NCI-H748 (cell line): ENCODE measurements at regions not wholly inside any gene's neighbourhood (a gene's known extent, or its start where the extent isn't known, plus 50 kb on each side); places are given as distances from the start of the nearest gene placed in this dataset.

ENCODE experiments used
- DNase-seq: peaks from one replicate; lab custom pipeline; 2025; ENCODE audit not compliant: unreplicated experiment; lab: John Stamatoyannopoulos, UW

GRCh38 chr12:98244136-98244535 lies 271.3 kb upstream of the TMPO start:
- peak; percentile 79 for DNase-seq

DNA sequence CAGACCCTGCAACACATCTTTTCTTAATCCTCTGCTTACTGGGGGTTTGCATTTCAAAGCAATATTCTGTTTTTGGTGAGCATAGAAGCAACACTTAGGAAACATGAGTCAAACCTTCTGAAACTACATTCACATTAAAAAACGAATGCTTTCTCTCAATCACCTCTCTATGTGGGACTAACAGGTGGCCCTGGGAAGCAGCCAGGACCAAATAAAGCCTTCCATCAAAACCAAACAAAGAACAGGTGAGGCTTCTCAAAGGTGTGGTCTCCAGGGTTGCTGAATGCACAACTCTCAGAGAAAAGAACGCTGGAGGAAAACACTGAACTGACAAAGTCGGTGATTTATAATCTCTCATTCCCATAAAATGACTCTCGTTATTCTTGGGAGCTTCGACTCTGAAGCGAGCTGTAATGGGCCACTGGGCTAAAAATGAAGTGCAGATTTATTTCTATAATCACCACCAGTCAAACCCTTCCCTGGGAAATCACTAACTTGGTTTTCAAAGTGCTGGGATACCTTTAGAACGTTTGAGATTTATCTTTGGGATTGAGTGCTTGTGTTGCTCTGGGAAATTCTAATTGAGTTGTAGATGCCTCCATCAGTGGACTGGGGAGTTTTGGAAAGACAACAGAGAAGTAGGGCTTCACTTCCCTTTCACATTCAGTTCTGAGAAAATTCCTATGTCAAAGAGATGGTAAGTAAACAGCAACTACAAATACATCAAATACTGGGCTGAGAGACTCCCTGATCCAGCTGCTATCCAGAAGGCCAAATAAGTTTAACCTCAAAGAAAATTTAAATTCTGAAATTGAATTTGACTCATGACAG lies 262.0 kb upstream of the TMPO start:
- DNase-seq: peak; percentile 96

- no peak for DNase-seq
Measured at GRCh38 chr12:98256830-98257229, 258.6 kb upstream of the TMPO start.

GRCh38 chr12:98259693-98260092 lies 255.7 kb upstream of the TMPO start:
- DNase-seq: no peak

- DNase-seq: no peak
Measured at GRCh38 chr12:98260276-98260675, 255.1 kb upstream of the TMPO start.

- no peak for DNase-seq
Measured at GRCh38 chr12:98262902-98263301, 252.5 kb upstream of the TMPO start.

GRCh38 chr12:98274430-98275130 lies 240.8 kb upstream of the TMPO start:
- DNase-seq: no peak

DNA sequence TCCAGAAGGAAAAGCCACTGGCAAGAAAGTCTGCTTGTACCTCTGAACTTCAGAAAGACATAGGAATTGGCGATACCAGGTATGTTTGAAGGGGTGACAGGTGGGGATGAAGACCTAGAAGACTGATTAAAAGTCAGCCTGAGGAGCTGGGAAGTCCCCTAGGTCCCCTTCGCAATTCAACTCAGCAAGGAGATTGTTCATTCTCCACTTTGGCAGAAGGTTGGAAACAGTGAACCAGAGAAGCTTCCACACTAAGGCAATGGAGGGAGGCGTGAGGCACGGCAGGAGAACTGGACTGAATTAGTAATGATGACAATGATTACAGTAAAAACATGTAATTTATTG lies 240.3 kb upstream of the TMPO start:
- DNase-seq: no peak

DNA sequence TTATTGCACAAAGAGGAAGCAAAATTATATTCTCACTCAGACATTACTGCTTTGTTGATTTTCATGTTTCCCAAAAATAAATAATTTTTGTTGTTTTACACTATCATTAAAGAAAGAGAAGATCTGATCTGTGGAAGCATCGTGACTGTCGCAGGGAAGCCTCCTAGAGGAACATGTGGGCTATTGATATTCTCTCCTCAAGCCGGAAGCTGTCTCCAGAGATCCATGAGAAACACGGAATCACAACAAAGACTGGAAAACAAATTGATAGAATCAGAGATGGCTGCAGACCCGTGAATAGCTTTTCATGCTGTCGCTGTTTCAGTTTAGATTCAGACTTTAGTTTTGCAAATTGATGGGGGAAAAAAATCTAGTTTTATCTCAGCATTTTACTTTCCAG lies 235.2 kb upstream of the TMPO start:
- no peak for DNase-seq

- no peak for DNase-seq
Measured at GRCh38 chr12:98280621-98281020, 234.8 kb upstream of the TMPO start.

GRCh38 chr12:98291828-98292227 lies 223.6 kb upstream of the TMPO start:
- no peak for DNase-seq

DNA sequence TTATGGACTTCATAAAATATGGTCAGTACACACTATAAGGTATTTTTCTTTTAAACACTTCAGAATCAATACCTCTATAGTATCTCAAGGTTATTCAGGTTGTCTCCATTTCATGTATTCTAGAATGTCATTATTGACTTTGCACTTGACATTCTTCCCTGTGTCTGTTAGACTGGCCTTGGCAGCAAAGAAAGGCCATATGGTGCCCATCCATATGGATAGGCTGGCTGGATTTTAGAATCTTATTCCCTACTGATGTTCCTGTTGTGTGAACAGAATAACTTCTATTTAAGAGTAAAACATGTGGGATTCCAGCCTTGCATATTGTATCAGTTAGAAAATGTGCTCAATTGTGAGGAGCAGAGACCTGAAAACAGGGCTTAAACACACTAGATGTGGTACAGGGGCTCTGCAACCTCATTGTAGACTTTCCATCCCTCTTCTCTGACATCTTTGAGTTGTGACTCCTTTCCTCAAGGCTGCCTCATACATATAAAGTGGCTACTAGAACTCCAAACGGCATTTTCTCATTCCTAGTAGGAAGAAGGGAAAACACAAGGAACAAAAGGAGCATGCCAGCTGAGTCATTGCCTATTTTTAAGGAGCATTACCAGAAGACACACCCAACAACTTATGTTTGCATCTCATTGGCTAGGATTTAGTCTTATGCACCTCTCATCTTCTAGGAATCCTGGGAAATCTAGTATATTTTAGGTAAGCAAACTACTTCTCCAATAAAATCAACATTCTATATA lies 221.2 kb upstream of the TMPO start:
- DNase-seq: no peak

DNA sequence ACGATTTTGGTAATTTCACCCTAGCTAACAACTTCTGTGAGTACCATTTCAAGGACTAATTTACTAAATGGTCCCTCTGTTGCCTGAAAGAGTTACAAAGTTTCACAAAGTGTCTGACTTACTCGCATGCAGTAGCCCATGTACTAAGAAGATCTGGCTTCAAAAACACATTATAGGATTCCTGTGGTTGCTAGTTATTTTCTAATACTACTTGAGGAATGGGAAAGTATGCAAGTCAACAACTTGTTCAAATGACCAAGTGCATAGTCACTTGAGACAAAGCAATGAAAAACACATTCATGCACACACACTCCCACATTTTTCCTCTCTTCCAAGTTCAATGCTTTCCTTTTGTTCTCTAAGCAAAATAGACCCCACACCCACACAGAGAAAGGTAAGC lies 219.7 kb upstream of the TMPO start:
- DNase-seq: no peak

- no peak for DNase-seq
Measured at GRCh38 chr12:98296462-98297079, 218.8 kb upstream of the TMPO start.

- DNase-seq: no peak
Measured at GRCh38 chr12:98297538-98297937, 217.9 kb upstream of the TMPO start.

GRCh38 chr12:98308141-98308540 lies 207.2 kb upstream of the TMPO start:
- DNase-seq: no peak

- no peak for DNase-seq
Measured at GRCh38 chr12:98317939-98318899, 197.2 kb upstream of the TMPO start.

DNA sequence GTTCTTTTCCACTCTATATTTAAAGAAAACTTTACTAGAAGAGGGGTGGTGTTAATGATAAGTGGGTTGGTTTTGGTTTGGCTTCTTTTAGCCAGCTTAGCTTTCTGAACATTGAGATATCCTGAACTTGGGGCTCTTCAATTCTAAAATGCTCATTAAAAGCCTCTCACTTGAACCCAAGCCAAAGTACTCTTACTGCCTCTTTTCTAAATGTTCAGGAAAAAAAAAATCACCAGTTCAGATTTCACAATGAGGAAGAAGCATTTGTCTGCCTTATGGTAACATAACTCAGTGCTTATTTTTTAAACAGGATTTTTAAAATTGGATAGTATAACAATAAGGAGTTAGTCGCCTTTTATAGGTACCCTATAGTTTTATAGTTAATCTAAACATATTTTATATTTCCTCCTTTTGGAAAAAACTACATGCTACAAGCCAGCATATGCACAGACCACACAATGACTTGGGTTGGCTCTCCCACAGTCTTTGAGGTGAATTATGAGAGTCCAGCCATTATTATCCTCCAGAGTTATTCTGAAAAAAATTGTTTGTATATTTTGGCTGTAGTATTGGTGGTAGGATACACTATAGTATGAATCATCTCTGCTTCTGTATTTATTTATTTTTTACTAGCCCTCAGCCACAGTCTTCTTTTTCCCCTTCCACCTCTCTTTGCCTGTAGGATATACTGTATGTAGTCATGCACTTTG lies 195.5 kb upstream of the TMPO start:
- no peak for DNase-seq

DNA sequence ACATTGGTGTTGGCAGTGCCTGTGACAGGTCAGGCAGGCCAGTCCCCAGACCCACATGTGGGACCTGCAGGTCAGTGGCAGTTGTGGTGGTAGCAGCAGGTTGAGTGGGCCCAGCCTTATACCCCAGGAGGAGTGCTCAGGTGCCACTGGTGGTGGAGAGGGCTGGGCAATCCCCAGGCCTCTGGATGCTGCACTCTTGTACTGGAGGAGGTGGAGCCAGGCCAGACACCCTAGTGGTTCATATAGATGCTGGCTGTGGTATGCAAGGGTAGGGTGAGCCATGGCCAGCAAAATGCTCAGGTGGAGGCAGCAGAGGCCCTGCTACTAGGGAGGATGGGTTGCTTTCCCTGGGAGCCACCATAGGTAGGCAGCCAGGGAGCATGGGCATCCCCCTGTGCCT lies 190.4 kb upstream of the TMPO start:
- no peak for DNase-seq

DNA sequence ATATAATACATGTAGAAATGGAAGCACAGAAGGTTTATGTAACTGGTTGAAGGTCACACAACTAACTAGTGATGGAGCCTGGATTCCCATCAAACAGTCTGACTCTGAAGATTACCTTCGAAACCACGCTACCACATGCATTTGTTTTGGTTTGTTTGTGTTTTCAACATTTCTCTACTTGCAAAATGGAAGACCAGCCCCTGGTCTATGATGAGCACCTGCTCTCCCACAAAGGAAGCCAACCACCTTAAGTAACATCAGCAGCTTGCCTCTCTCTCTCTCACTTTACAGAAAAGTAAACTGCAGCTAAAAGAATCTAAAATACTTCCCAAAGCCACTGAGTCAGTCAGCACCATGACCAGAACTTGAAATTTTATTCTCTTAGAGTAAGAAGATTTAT lies 186.9 kb upstream of the TMPO start:
- DNase-seq: no peak
